ENCODE measurements at regions not wholly inside any gene's neighbourhood (a gene's known extent, or its start where the extent isn't known, plus 50 kb on each side); places are given as distances from the start of the nearest gene placed in this dataset.

GRCh38 chr1:116851846-116852245, 57.9 kb upstream of the PTGFRN start:
- BruUV-seq (replicated peaks): no TSS peak
- H3K27ac ChIP-seq (ENCODE audit: low read depth, low read length, poor library complexity, severe bottlenecking): no peak overlapping the region
- ChIA-PET CTCF (ENCODE audit: unreplicated experiment) (no interaction called here), POLR2A (no interaction called here)
- H3K9me2 ChIP-seq (ENCODE audit: insufficient read depth, low read length): no peaks in the 10 kb centered on the region
- H3K4me3 ChIP-seq (ENCODE audit: low read depth, low read length, poor library complexity, severe bottlenecking): no peak overlapping the region
- H3K79me2 ChIP-seq (ENCODE audit: insufficient read depth, low read depth, low read length): no peaks in the 10 kb centered on the region
- DNase-seq (ENCODE audit: low spot score): no peak
- no peak for TF ChIP-seq CTCF (conservative IDR thresholded peaks at IDR 0.05; ENCODE audit: low read length)
- TF ChIP-seq EZH2phosphoT487 (IDR thresholded peaks at IDR 0.05; ENCODE audit: borderline replicate concordance, low read depth, low read length): no peak
- intact Hi-C loops (cut with micrococcal nuclease; ENCODE audit: unreplicated experiment): no loop called here
- no peak overlapping the region for H3K4me2 ChIP-seq (ENCODE audit: low read length)
- no peaks in the 10 kb centered on the region for H3K36me3 ChIP-seq (ENCODE audit: insufficient read depth, low read length)
- no peaks in the 10 kb centered on the region for H3K9me3 ChIP-seq (ENCODE audit: low read length)
- H3K4me1 ChIP-seq (ENCODE audit: insufficient read depth, low read length, poor library complexity, severe bottlenecking): no peaks in the 10 kb centered on the region
- no peaks in the 10 kb centered on the region for H4K20me1 ChIP-seq (ENCODE audit: insufficient read depth, low read length)
- no peak overlapping the region for H2AFZ ChIP-seq (ENCODE audit: low read length)

- Histone ChIP-seq H3K4me3 (ENCODE audit: low read depth, low read length, poor library complexity, severe bottlenecking) (no peak overlapping the region), H4K20me1 (ENCODE audit: insufficient read depth, low read length) (no peaks in the 10 kb centered on the region), H3K4me1 (ENCODE audit: insufficient read depth, low read length, poor library complexity, severe bottlenecking) (no peaks in the 10 kb centered on the region), H3K9me2 (ENCODE audit: insufficient read depth, low read length) (no peaks in the 10 kb centered on the region), H3K79me2 (ENCODE audit: insufficient read depth, low read depth, low read length) (no peaks in the 10 kb centered on the region), H3K36me3 (ENCODE audit: insufficient read depth, low read length) (no peaks in the 10 kb centered on the region), H3K9me3 (ENCODE audit: low read length) (no peaks in the 10 kb centered on the region), H3K4me2 (ENCODE audit: low read length) (no peak overlapping the region), H3K27ac (ENCODE audit: low read depth, low read length, poor library complexity, severe bottlenecking) (no peak overlapping the region), H2AFZ (ENCODE audit: low read length) (no peak overlapping the region)
- intact Hi-C loops (cut with micrococcal nuclease; ENCODE audit: unreplicated experiment): no loop called here
- ChIA-PET POLR2A (no interaction called here), CTCF (ENCODE audit: unreplicated experiment) (no interaction called here)
- no peak for DNase-seq (ENCODE audit: low spot score)
- BruUV-seq (replicated peaks): no TSS peak
- TF ChIP-seq EZH2phosphoT487 (IDR thresholded peaks at IDR 0.05; ENCODE audit: borderline replicate concordance, low read depth, low read length): no peak
- TF ChIP-seq CTCF (conservative IDR thresholded peaks at IDR 0.05; ENCODE audit: low read length): no peak
Observed at GRCh38 chr1:116852367-116852766, 57.3 kb upstream of the PTGFRN start.

GRCh38 chr1:116852910-116853309, 56.8 kb upstream of the PTGFRN start:
- TF ChIP-seq CTCF (conservative IDR thresholded peaks at IDR 0.05; ENCODE audit: low read length) (no peak), EZH2phosphoT487 (IDR thresholded peaks at IDR 0.05; ENCODE audit: borderline replicate concordance, low read depth, low read length) (no peak)
- no peak overlapping the region for H2AFZ ChIP-seq (ENCODE audit: low read length)
- no peaks in the 10 kb centered on the region for H3K36me3 ChIP-seq (ENCODE audit: insufficient read depth, low read length)
- ChIA-PET POLR2A (no interaction called here), CTCF (ENCODE audit: unreplicated experiment) (no interaction called here)
- no peak overlapping the region for H3K27ac ChIP-seq (ENCODE audit: low read depth, low read length, poor library complexity, severe bottlenecking)
- no peaks in the 10 kb centered on the region for H3K9me3 ChIP-seq (ENCODE audit: low read length)
- intact Hi-C loops (cut with micrococcal nuclease; ENCODE audit: unreplicated experiment): no loop called here
- DNase-seq (ENCODE audit: low spot score): no peak
- no peak overlapping the region for H3K4me2 ChIP-seq (ENCODE audit: low read length)
- no peaks in the 10 kb centered on the region for H3K4me1 ChIP-seq (ENCODE audit: insufficient read depth, low read length, poor library complexity, severe bottlenecking)
- no peak overlapping the region for H3K4me3 ChIP-seq (ENCODE audit: low read depth, low read length, poor library complexity, severe bottlenecking)
- H3K9me2 ChIP-seq (ENCODE audit: insufficient read depth, low read length): no peaks in the 10 kb centered on the region
- no peaks in the 10 kb centered on the region for H4K20me1 ChIP-seq (ENCODE audit: insufficient read depth, low read length)
- BruUV-seq (replicated peaks): no TSS peak
- H3K79me2 ChIP-seq (ENCODE audit: insufficient read depth, low read depth, low read length): no peaks in the 10 kb centered on the region
